Spleen (tissue), 11 donors: ENCODE measurements at regions not wholly inside any gene's neighbourhood (a gene's known extent, or its start where the extent isn't known, plus 50 kb on each side); places are given as distances from the start of the nearest gene placed in this dataset.

Experiments used
- DNase-seq: peaks from one replicate; pipeline ENCODE4 v3.0.0-alpha.2; 2020
- H3K27ac ChIP-seq, 8 donors: fragments of 200-600 bp; sonication (generic) in 7 of 8; 1 replicate in 4 of 8; 2 replicates in 4 of 8; pipeline versions ENCODE4 v1.5.0 to v1.8.0; 2016 to 2021; ENCODE audit warnings: inconsistent platforms in 4 of 8, mild to moderate bottlenecking in 4 of 8, moderate library complexity in 1 of 8
- H3K27me3 ChIP-seq, 7 donors: fragments of 200-600 bp; sonication (generic) in 6 of 7; replicated peaks in 1 of 7; 1 replicate in 4 of 7; 2 replicates in 3 of 7; pipeline versions ENCODE4 v1.5.0 to v1.8.0; 2016 to 2021; ENCODE audit warnings: inconsistent platforms in 3 of 7, mild to moderate bottlenecking in 1 of 7
- H3K36me3 ChIP-seq, 6 donors: fragments of 200-600 bp; sonication (generic) in 5 of 6; 1 replicate in 4 of 6; 2 replicates in 2 of 6; pipeline versions ENCODE4 v1.5.0 to v1.8.0; 2016 to 2021; ENCODE audit warnings: inconsistent platforms in 2 of 6
- H3K4me1 ChIP-seq, 6 donors: fragments of 200-600 bp; sonication (generic) in 5 of 6; 1 replicate in 3 of 6; 2 replicates in 3 of 6; pipeline versions ENCODE4 v1.5.0 to v1.8.0; 2016 to 2021; ENCODE audit warnings: inconsistent platforms in 3 of 6
- H3K4me3 ChIP-seq, 8 donors: fragments of 200-600 bp; sonication (generic) in 7 of 8; 1 replicate in 4 of 8; 2 replicates in 4 of 8; pipeline versions ENCODE4 v1.5.0 to v1.8.0; 2016 to 2021; ENCODE audit warnings: inconsistent platforms in 4 of 8, mild to moderate bottlenecking in 4 of 8, moderate library complexity in 2 of 8
- H3K9me3 ChIP-seq, 8 donors: fragments of 200-600 bp; sonication (generic) in 7 of 8; 1 replicate in 4 of 8; 2 replicates in 4 of 8; pipeline versions ENCODE4 v1.5.0 to v1.8.0; 2016 to 2021; ENCODE audit warnings: inconsistent platforms in 4 of 8
- CTCF ChIP-seq, 11 experiments: fragments of 200-600 bp in 7 of 11; fragments of 450-650 bp in 4 of 11; sonication (generic) in 4 of 11; IDR thresholded peaks in 8 of 11; conservative IDR thresholded peaks in 3 of 11; 1 replicate in 7 of 11; 2 replicates in 4 of 11; pipeline versions ENCODE4 v1.4.0 to v1.8.0; 2016 to 2021; ENCODE audit warnings: antibody characterized with exemption in 11 of 11, inconsistent platforms in 4 of 11, mild to moderate bottlenecking in 1 of 11
- POLR2A ChIP-seq, 3 donors: fragments of 450-650 bp; IDR thresholded peaks; one replicate each; pipeline ENCODE4 v1.5.1; 2017; ENCODE audit warnings: antibody characterized with exemption in 3 of 3, mild to moderate bottlenecking in 1 of 3
- POLR2AphosphoS5 ChIP-seq, 3 donors: sonication (generic); formaldehyde crosslinking; IDR thresholded peaks; one replicate each; pipeline ENCODE4 v1.5.1; 2017; ENCODE audit warnings: antibody characterized with exemption in 3 of 3
- WGBS, 5 donors: extraction: QIAGEN DNeasy Blood & Tissue Kit in 3 of 5; methylation state at CpG; one replicate each; pipeline versions ENCODE4 v1.1.5 to v1.1.7; 2013 to 2018; 5-methylcytosine and 5-hydroxymethylcytosine counted together
- intact Hi-C: fragments of 100-400 bp; cut with DNase I; formaldehyde crosslinking; loops from one replicate; pipeline ENCODE4 v1.15.0; 2023; ENCODE audit warnings: low total_unique reads
- donor health status: healthy with polysubstance abuse.
- donor health status: DM: no; HTN: no; CAD: no; lungs with moderate emphysema.
- donor health status: DM: no; HTN: no; CAD: no.
- donor health status: Bipolar disorder and iron deficiency.
- donor health status: healthy.
- donor health status: DM: no; HTN: no; CAD: no.
- donor health status: DM: yes; HTN: yes; CAD: no.

- intact Hi-C loops, result no loop called here
- H3K27me3 ChIP-seq, result no peaks in the 10 kb centered on the region
- 32 to 74% (median 48%) methylated on average over 1 of the region's 1 CpG for WGBS, 5 donors
These were observed 1064.4 kb upstream of the ZEB2 start for GRCh38 chr2:145584353-145584752.

GRCh38 chr2:145573608-145574007 lies 1053.7 kb upstream of the ZEB2 start:
- 86 to 93% (median 91%) methylated on average over 5 of the region's 5 CpGs for WGBS, 5 donors

More at GRCh38 chr2:145584353-145584752, 1064.4 kb upstream of the ZEB2 start:
- DNase-seq, result no peak
- H3K9me3 ChIP-seq, result no peaks in the 10 kb centered on the region
- no peaks in the 10 kb centered on the region for H3K4me1 ChIP-seq
- TF ChIP-seq POLR2A (IDR thresholded peaks at IDR 0.05), result no peak
- no peak for TF ChIP-seq CTCF (IDR thresholded peaks at IDR 0.05 in 8 of 11, conservative IDR thresholded peaks at IDR 0.05 in 3 of 11)
- no peak for TF ChIP-seq POLR2AphosphoS5 (IDR thresholded peaks at IDR 0.05)
- no peaks in the 10 kb centered on the region for H3K36me3 ChIP-seq
- no peak overlapping the region for H3K4me3 ChIP-seq
- no peak overlapping the region for H3K27ac ChIP-seq

GRCh38 chr2:145572238-145572637 lies 1052.3 kb upstream of the ZEB2 start:
- Histone ChIP-seq H3K36me3 (no peaks in the 10 kb centered on the region), H3K9me3 (no peaks in the 10 kb centered on the region), H3K4me1 (no peaks in the 10 kb centered on the region), H3K27me3 (no peaks in the 10 kb centered on the region), H3K27ac (no peak overlapping the region), H3K4me3 (no peak overlapping the region)
- TF ChIP-seq POLR2A (IDR thresholded peaks at IDR 0.05), result no peak
- TF ChIP-seq CTCF (IDR thresholded peaks at IDR 0.05 in 8 of 11, conservative IDR thresholded peaks at IDR 0.05 in 3 of 11), result no peak
- no peak for TF ChIP-seq POLR2AphosphoS5 (IDR thresholded peaks at IDR 0.05)
- intact Hi-C loops, result no loop called here
- no peak for DNase-seq

More at GRCh38 chr2:145573608-145574007, 1053.7 kb upstream of the ZEB2 start:
- Histone ChIP-seq H3K4me1 (no peaks in the 10 kb centered on the region), H3K27ac (no peak overlapping the region), H3K4me3 (no peak overlapping the region), H3K27me3 (no peaks in the 10 kb centered on the region), H3K9me3 (no peaks in the 10 kb centered on the region), H3K36me3 (no peaks in the 10 kb centered on the region)
- no peak for TF ChIP-seq CTCF (IDR thresholded peaks at IDR 0.05 in 8 of 11, conservative IDR thresholded peaks at IDR 0.05 in 3 of 11)
- no peak for TF ChIP-seq POLR2AphosphoS5 (IDR thresholded peaks at IDR 0.05)
- no peak for TF ChIP-seq POLR2A (IDR thresholded peaks at IDR 0.05)
- DNase-seq, result no peak
- intact Hi-C loops, result no loop called here

GRCh38 chr2:145569108-145569507 lies 1049.2 kb upstream of the ZEB2 start:
- Histone ChIP-seq H3K27me3 (no peaks in the 10 kb centered on the region), H3K4me3 (no peak overlapping the region), H3K36me3 (no peaks in the 10 kb centered on the region), H3K27ac (no peak overlapping the region), H3K4me1 (no peaks in the 10 kb centered on the region), H3K9me3 (no peaks in the 10 kb centered on the region)
- no peak for DNase-seq
- intact Hi-C loops, result no loop called here
- WGBS, 5 donors, result 83 to 89% (median 87%) methylated on average over 2 of the region's 2 CpGs
- no peak for TF ChIP-seq CTCF (IDR thresholded peaks at IDR 0.05 in 8 of 11, conservative IDR thresholded peaks at IDR 0.05 in 3 of 11)
- TF ChIP-seq POLR2A (IDR thresholded peaks at IDR 0.05), result no peak
- TF ChIP-seq POLR2AphosphoS5 (IDR thresholded peaks at IDR 0.05), result no peak
